COLO829 (cell line): ENCODE measurements at regions not wholly inside any gene's neighbourhood (a gene's known extent, or its start where the extent isn't known, plus 50 kb on each side); places are given as distances from the start of the nearest gene placed in this dataset.

Experiments used
- DNase-seq: peaks from one replicate; pipeline ENCODE4 v3.0.0; 2012; ENCODE audit warnings: low spot score

GRCh38 chr17:72034000-72034399 is 86.8 kb upstream of the SOX9 start:
- no peak for DNase-seq

- DNase-seq: no peak
Observed at GRCh38 chr17:72038427-72038826, 82.4 kb upstream of the SOX9 start.

- DNase-seq: no peak
Observed at GRCh38 chr17:72039490-72039889, 81.3 kb upstream of the SOX9 start.

DNA sequence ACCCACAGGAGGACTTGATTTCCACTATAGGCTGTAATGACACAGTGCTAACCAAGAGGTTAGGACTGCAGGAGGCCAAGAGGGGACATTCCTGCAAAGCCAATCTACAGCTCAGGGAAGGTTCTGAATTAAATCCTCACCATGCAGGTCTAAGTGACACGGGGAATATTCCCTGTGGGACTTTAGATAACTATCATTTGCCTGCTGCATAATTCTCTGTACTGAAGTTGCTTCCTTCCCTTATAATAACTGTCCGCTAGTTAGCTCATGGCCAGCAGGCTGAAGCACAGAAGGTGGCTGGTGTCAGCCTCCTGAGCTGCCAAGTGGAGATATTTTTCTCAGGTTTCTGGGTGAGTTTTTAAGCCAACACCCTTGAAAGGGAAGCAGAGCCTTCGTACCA is 74.6 kb upstream of the SOX9 start:
- DNase-seq: no peak

DNA sequence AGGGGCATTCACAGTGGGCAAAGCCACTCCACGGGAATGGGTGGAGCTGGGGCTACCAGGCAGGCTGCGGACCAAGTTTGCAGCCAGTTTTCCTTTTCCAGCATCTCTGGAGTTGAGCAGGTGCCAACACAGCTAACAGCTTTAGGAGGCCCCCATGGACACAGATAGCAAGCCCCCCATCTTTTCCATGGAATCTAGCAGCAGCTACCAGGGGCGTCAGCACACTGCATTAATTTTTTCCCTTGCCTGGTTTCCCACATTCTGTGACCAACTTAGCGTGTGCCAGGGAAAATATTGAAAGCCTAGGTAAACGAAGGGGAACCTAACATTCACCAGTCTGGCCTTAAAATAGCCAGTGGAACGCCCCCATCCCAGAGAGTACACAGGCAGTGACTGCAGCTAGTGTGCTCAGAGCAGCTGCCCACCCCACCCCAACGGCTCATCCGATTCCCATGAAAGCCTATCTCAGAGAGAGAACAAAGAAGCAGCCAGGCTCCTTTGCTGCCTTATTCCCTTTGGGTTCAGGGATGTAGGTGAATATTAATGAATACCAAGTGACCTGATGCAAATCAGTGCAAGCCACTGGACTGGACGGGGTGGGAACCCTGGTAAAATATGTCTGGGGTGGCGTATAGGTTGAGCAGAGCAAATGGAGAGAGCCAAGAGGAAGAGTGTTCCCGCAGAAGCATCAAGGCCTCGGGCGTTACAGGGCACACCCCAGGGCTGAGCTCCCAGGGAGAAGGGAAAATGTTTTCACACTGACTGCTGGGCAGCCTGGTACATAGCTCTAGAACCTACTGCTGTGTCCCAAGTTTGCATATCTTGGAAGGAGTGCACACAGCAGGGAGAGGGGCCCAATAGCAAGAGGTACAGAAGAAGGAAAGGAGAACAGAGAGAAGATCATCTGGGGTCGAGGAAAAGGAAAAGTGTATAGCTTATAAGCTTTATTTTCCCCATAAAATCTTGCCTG is 73.9 kb upstream of the SOX9 start:
- no peak for DNase-seq

- DNase-seq: no peak
Observed at GRCh38 chr17:72049914-72050313, 70.9 kb upstream of the SOX9 start.

DNA sequence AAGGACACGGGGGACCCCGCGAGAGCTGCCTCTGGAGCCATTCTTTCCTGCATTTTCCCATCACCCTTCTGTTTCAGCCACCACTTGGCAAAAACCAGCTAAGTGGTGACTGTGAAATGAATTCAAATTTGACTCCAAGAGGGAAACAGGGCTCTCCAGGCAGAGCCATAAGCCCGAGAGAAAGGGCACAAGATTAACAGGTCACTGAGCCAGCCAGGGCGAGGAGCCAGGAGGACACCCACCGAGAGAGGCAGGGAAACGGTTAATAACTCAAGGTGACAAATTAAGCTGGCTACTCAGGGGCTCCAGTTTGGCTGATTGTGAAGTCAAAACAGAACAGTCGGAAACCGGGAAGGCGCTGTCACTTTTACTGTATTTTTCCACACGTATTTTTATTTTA is 67.8 kb upstream of the SOX9 start:
- DNase-seq: no peak

DNA sequence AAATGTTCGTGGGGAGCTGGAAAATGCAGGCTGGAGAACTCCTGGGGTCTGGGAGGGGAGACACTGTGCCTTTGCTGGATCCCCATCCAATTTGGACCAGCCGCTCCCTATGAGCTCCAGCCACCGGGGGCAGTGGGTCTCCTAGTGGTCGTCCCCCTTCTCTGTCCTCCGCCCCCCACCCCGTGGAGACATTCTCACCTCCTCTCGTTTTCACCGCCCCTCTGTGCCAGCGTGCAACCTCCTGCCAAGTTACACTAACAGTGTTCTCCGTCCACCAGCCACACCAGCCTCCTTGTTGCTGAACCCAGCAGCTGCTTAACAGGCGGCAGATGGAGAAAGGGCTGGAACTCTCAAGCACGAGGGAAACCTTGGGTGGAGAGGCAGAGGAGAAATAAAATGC is 67.4 kb upstream of the SOX9 start:
- DNase-seq: no peak

- no peak for DNase-seq
Observed at GRCh38 chr17:72056155-72056554, 64.7 kb upstream of the SOX9 start.

GRCh38 chr17:72056727-72057290 is 64.0 kb upstream of the SOX9 start:
- DNase-seq: no peak

DNA sequence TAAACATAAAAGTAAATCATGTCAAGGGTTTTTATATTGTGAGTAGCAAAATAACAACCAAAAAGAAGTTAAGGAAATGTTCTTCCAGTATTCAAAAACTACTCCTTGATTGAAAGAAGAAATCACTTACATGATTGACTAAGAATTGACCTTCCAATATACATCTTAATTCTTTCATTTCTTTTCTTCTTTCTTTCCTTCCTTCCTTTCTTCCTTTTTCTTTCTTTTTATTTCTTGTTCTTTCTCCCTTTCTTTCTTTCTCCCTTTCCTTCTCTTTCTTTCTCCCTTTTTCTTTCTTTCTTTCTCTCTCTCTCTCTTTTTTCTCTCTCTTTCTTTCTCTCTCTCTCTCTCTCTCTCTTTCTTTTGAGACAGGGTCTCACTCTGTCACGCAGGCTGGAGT is 60.7 kb upstream of the SOX9 start:
- DNase-seq: no peak

DNA sequence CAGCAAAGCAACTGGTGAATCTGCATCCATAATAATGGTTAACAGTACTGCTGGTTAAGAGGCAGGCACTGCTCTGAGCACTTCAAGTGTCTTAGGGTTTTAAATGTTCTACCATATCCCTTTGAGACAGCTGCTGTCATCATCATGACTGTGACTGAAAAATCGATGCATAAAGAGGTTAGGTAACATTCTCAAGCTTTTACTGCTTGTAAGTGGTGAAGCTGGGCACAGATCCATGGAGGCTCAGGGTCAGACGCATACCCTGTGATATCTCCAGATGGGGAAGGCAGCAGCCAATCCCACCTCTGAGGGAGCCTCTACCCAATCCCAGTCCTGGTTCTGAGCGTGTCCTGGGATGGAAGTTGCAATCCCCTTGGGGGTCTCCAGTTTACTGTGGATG is 57.6 kb upstream of the SOX9 start:
- no peak for DNase-seq

GRCh38 chr17:72063756-72064450 is 56.9 kb upstream of the SOX9 start:
- DNase-seq: no peak

- DNase-seq: no peak
Observed at GRCh38 chr17:72064606-72065193, 56.1 kb upstream of the SOX9 start.

GRCh38 chr17:72065556-72065955 is 55.3 kb upstream of the SOX9 start:
- no peak for DNase-seq

GRCh38 chr17:72068643-72069042 is 52.2 kb upstream of the SOX9 start:
- DNase-seq: no peak

DNA sequence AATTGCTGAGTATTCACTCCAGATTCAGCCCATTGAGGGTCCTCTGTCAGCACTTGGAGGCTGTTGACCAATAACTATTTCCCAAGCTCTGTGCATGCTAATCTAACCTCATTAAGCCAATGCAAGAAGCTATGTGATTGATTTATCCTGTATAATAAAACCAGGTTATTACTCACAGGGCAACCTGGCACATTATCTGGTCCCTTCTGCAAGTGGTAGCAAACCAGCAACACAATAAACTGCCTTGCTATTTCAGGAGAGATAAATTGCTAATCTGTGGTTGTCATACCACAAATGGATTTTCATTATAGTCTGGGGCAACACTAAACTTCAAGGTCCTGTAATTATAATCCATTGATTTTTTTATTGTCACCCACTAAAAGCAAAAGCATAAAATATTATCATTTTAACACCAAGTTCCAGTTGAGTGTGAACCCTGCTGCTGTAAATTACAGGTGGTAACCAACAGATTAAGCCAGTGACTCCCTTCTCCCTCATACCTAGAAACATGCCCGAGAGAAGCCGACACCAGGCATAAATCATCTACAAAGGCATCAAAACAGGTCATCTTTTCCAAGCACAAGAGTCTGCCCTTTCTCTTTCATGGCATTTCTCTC is 51.1 kb upstream of the SOX9 start:
- no peak for DNase-seq
